ENCODE measurements at regions not wholly inside any gene's neighbourhood (a gene's known extent, or its start where the extent isn't known, plus 50 kb on each side); places are given as distances from the start of the nearest gene placed in this dataset.

- Histone ChIP-seq H4K20me1 (ENCODE audit: insufficient read depth, poor library complexity, severe bottlenecking) (no peaks in the 10 kb centered on the region), H3K36me3 (replicated peaks; ENCODE audit: insufficient read depth, low read depth) (no peaks in the 10 kb centered on the region), H2AFZ (no peak overlapping the region), H3K4me3 (no peak overlapping the region), H3K27me3 (no peaks in the 10 kb centered on the region), H3K9me2 (replicated peaks; ENCODE audit: insufficient read depth) (no peaks in the 10 kb centered on the region), H3K4me2 (peak overlapping the region; percentile 8), H3K79me2 (no peaks in the 10 kb centered on the region), H3K4me1 (ENCODE audit: insufficient read depth) (peaks cover 50% of the 10 kb centered on the region), H3K9me3 (ENCODE audit: low read depth) (no peaks in the 10 kb centered on the region), H3K27ac (peak overlapping the region; percentile 78)
- WGBS (ENCODE audit: low lambda C conversion rate, missing lambda C conversion rate) = 37% methylated on average over 10 of the region's 10 CpGs
- DNase-seq (ENCODE audit: low spot score) = peak; percentile 77
- no peak for TF ChIP-seq EZH2 (IDR thresholded peaks at IDR 0.05; ENCODE audit: borderline replicate concordance)
- no peak for TF ChIP-seq CTCF (IDR thresholded peaks at IDR 0.05; ENCODE audit: poor library complexity)
- no peak for TF ChIP-seq EZH2phosphoT487 (IDR thresholded peaks at IDR 0.05; ENCODE audit: low read depth, severe bottlenecking, unreplicated experiment)
These were observed 240.8 kb downstream of the NFKBIZ start for GRCh38 chr3:102089904-102090720.

- Histone ChIP-seq H3K79me2 (no peaks in the 10 kb centered on the region), H4K20me1 (ENCODE audit: insufficient read depth, poor library complexity, severe bottlenecking) (no peaks in the 10 kb centered on the region), H3K4me1 (ENCODE audit: insufficient read depth) (peaks cover 47% of the 10 kb centered on the region), H3K27me3 (no peaks in the 10 kb centered on the region), H3K27ac (peak overlapping the region; percentile 78), H2AFZ (no peak overlapping the region), H3K9me2 (replicated peaks; ENCODE audit: insufficient read depth) (no peaks in the 10 kb centered on the region), H3K9me3 (ENCODE audit: low read depth) (no peaks in the 10 kb centered on the region), H3K36me3 (replicated peaks; ENCODE audit: insufficient read depth, low read depth) (no peaks in the 10 kb centered on the region), H3K4me3 (no peak overlapping the region), H3K4me2 (peak overlapping the region; percentile 2)
- no peak for DNase-seq (ENCODE audit: low spot score)
- WGBS (ENCODE audit: low lambda C conversion rate, missing lambda C conversion rate) = 71% methylated on average over 3 of the region's 3 CpGs
- TF ChIP-seq EZH2 (IDR thresholded peaks at IDR 0.05; ENCODE audit: borderline replicate concordance) = no peak
- TF ChIP-seq CTCF (IDR thresholded peaks at IDR 0.05; ENCODE audit: poor library complexity) = no peak
- no peak for TF ChIP-seq EZH2phosphoT487 (IDR thresholded peaks at IDR 0.05; ENCODE audit: low read depth, severe bottlenecking, unreplicated experiment)
These were observed 241.4 kb downstream of the NFKBIZ start for GRCh38 chr3:102090721-102091045.

- no peaks in the 10 kb centered on the region for H3K9me3 ChIP-seq (ENCODE audit: low read depth)
- H3K79me2 ChIP-seq = no peaks in the 10 kb centered on the region
- no peaks in the 10 kb centered on the region for H3K9me2 ChIP-seq (replicated peaks; ENCODE audit: insufficient read depth)
- no peak overlapping the region for H2AFZ ChIP-seq
- H3K36me3 ChIP-seq (replicated peaks; ENCODE audit: insufficient read depth, low read depth) = no peaks in the 10 kb centered on the region
- H4K20me1 ChIP-seq (ENCODE audit: insufficient read depth, poor library complexity, severe bottlenecking) = no peaks in the 10 kb centered on the region
- no peak for TF ChIP-seq EZH2 (IDR thresholded peaks at IDR 0.05; ENCODE audit: borderline replicate concordance)
- no peak for TF ChIP-seq CTCF (IDR thresholded peaks at IDR 0.05; ENCODE audit: poor library complexity)
- TF ChIP-seq EZH2phosphoT487 (IDR thresholded peaks at IDR 0.05; ENCODE audit: low read depth, severe bottlenecking, unreplicated experiment) = no peak
- peaks cover 43% of the 10 kb centered on the region for H3K4me1 ChIP-seq (ENCODE audit: insufficient read depth)
- no peak overlapping the region for H3K4me3 ChIP-seq
- 92% methylated on average over 2 of the region's 2 CpGs for WGBS (ENCODE audit: low lambda C conversion rate, missing lambda C conversion rate)
- H3K27ac ChIP-seq = peak overlapping the region; percentile 78
- no peaks in the 10 kb centered on the region for H3K27me3 ChIP-seq
- no peak for DNase-seq (ENCODE audit: low spot score)
- H3K4me2 ChIP-seq = no peak overlapping the region
These were observed 242.0 kb downstream of the NFKBIZ start for GRCh38 chr3:102091358-102091757.
